ENCODE measurements at regions not wholly inside any gene's neighbourhood (a gene's known extent, or its start where the extent isn't known, plus 50 kb on each side); places are given as distances from the start of the nearest gene placed in this dataset.

GRCh38 chr5:126334760-126335159, 88.4 kb upstream of the GRAMD2B start:
- FAIRE-seq (no peak), DNase-seq (ENCODE audit: low read depth, low spot score) (no peak)
- dilution Hi-C loops (cut with MboI; ENCODE audit: extremely low pct_ligation_motif_present, low sequenced_read_pairs), result loop anchor here (25.0 kb wide), 1 partner anchor 203 kb away; no protein-coding TSS in a partner anchor
- H3K27ac ChIP-seq (ENCODE audit: insufficient read depth, low read depth, low read length), result no peak overlapping the region
- H3K9ac ChIP-seq (replicated peaks; ENCODE audit: extremely low read depth, insufficient read depth, low read length), result no peak overlapping the region
- no peaks in the 10 kb centered on the region for H3K4me1 ChIP-seq (ENCODE audit: control insufficient read depth, extremely low read depth, insufficient read depth, low read length)
- H3K9me3 ChIP-seq (replicated peaks; ENCODE audit: control insufficient read depth, insufficient read depth, low read length), result no peaks in the 10 kb centered on the region
- no peak overlapping the region for H2AFZ ChIP-seq (ENCODE audit: low read depth, low read length)
- no peak overlapping the region for H3K4me2 ChIP-seq (ENCODE audit: insufficient read depth, low read length)
- intact Hi-C loops (cut with micrococcal nuclease), result no loop called here
- peaks cover 0 to under 1% of the 10 kb centered on the region in 2 experiments for H3K27me3 ChIP-seq (ENCODE audit: control insufficient read depth in 2 of 2, insufficient read depth in 2 of 2, low read length in 2 of 2)
- no TSS peak for BruUV-seq (replicated peaks)
- TF ChIP-seq POLR2AphosphoS5 (IDR thresholded peaks at IDR 0.05; ENCODE audit: insufficient read depth, low read depth, low read length) (no peak), MAX (IDR thresholded peaks at IDR 0.05; ENCODE audit: insufficient read depth, insufficient read length) (no peak), GATA2 (IDR thresholded peaks at IDR 0.05; ENCODE audit: insufficient read depth, insufficient read length, low read depth, low read length) (no peak), POLR2A (IDR thresholded peaks at IDR 0.05; ENCODE audit: low read depth, low read length) (no peak), MYC (IDR thresholded peaks at IDR 0.05; ENCODE audit: low read depth, low read length) (no peak), FOS (IDR thresholded peaks at IDR 0.05; ENCODE audit: borderline replicate concordance, insufficient read depth, low read length) (no peak), JUN (IDR thresholded peaks at IDR 0.05; ENCODE audit: borderline replicate concordance, insufficient read depth, insufficient read length, low read depth) (no peak), CTCF (IDR thresholded peaks at IDR 0.05; ENCODE audit: extremely low read depth in 1 of 2, insufficient read depth in 1 of 2, low read depth in 1 of 2, low read length in 2 of 2) (no peak), EZH2 (IDR thresholded peaks at IDR 0.05; ENCODE audit: borderline replicate concordance, low read depth, low read length, severe bottlenecking) (no peak)
- H3K9me1 ChIP-seq (replicated peaks; ENCODE audit: control insufficient read depth, extremely low read depth, insufficient read depth, low read length), result no peaks in the 10 kb centered on the region
- H3K36me3 ChIP-seq (ENCODE audit: control insufficient read depth in 2 of 2, extremely low read depth in 1 of 2, insufficient read depth in 2 of 2, low read length in 2 of 2), result no peaks in the 10 kb centered on the region
- H4K20me1 ChIP-seq (replicated peaks; ENCODE audit: control insufficient read depth, extremely low read depth, insufficient read depth, low read length), result no peaks in the 10 kb centered on the region
- ChIA-PET POLR2A (no interaction called here), CTCF (no interaction called here)
- no peaks in the 10 kb centered on the region for H3K79me2 ChIP-seq (ENCODE audit: control insufficient read depth, insufficient read depth, low read length)
- H3K4me3 ChIP-seq (replicated peaks in 1 of 3; ENCODE audit: insufficient read depth in 1 of 3, low read depth in 1 of 3, low read length in 3 of 3), result no peak overlapping the region

Data from endothelial cell of umbilical vein (primary cell).